ENCODE measurements at regions not wholly inside any gene's neighbourhood (a gene's known extent, or its start where the extent isn't known, plus 50 kb on each side); places are given as distances from the start of the nearest gene placed in this dataset.
"Not testable (repeated sequence)": the region's sequence is repeated elsewhere in the genome, so short reads cannot be mapped to it uniquely, and the experiment has no call there.

DNA sequence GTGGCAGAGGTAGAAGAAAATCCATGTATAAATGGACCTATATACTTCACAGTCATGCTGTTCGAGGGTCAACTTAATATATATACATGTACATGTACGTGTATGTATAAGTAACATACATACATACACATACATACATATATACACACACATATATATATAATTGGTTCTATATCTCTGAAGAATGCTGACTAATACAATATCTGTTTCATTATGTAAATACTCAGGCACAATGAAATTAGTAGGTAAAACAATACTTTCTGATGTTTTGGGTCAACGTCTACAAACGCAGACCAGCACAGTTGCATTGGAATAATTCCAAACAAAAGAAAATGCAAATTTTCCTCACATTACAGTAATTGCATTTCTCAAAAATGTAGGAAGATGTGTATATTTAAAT is 202.7 kb upstream of the DAAM1 start:
- H3K4me3 Mint-ChIP-seq (ENCODE audit: low read depth), result no peak overlapping the region
- DNase-seq (ENCODE audit: low spot score), result no peak
- H3K4me1 Mint-ChIP-seq (ENCODE audit: low read depth), result no peaks in the 10 kb centered on the region
- intact Hi-C loops (cut with micrococcal nuclease), result no loop called here
- H3K27ac Mint-ChIP-seq, result no peak overlapping the region
- H3K36me3 Mint-ChIP-seq (ENCODE audit: low read depth), result no peaks in the 10 kb centered on the region
- no peaks in the 10 kb centered on the region for H3K9me3 Mint-ChIP-seq
- no peaks in the 10 kb centered on the region for H3K27me3 Mint-ChIP-seq (ENCODE audit: low read depth)

DNA sequence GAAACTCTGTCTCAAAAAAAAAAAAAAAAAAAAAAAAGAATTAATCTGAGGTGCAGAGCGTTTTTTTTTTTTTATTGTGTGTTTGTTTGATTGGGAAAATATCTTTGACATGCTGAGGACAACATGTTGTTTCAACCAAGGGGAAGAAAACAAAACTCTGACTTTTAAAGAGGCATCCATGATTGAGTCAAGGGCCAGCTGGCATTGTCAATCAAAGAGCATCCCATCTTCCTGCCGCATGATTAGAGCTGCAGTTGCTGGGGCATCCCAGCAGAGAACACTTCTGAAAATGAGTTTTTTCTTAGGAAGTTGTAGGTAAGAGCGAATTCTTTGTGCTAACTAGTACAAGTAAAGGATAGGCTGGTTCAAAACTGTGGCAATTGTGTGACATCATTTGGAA is 200.9 kb upstream of the DAAM1 start:
- Mint-ChIP-seq H3K4me3 (ENCODE audit: low read depth) (no peak overlapping the region), H3K27ac (no peak overlapping the region), H3K36me3 (ENCODE audit: low read depth) (no peaks in the 10 kb centered on the region), H3K4me1 (ENCODE audit: low read depth) (no peaks in the 10 kb centered on the region), H3K9me3 (no peaks in the 10 kb centered on the region), H3K27me3 (ENCODE audit: low read depth) (no peaks in the 10 kb centered on the region)
- DNase-seq (ENCODE audit: low spot score), result no peak
- intact Hi-C loops (cut with micrococcal nuclease), result no loop called here

DNA sequence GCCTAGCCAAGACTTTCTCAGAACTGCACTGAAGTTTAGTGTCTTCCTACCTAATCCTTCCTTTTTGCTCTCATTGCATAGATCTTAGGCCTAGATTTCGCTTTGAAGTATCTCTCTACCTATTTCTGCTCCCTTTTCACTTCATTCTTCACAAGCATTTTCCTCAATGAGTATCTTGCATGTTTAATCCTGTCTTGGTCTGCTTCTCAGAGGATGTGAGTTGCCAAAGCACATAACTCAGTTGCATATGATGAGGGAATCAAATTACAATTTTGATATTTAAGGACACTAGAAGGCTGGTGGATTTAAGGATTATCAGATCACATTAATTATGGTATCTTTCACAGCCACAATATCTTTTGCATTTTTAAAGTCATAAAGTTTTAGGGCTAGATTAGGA is 195.5 kb upstream of the DAAM1 start:
- intact Hi-C loops (cut with micrococcal nuclease), result no loop called here
- no peak for DNase-seq (ENCODE audit: low spot score)
- Mint-ChIP-seq H3K9me3 (no peaks in the 10 kb centered on the region), H3K27me3 (ENCODE audit: low read depth) (peaks cover 5% of the 10 kb centered on the region), H3K36me3 (ENCODE audit: low read depth) (no peaks in the 10 kb centered on the region), H3K4me3 (ENCODE audit: low read depth) (no peak overlapping the region), H3K4me1 (ENCODE audit: low read depth) (peaks cover 6% of the 10 kb centered on the region), H3K27ac (no peak overlapping the region)

DNA sequence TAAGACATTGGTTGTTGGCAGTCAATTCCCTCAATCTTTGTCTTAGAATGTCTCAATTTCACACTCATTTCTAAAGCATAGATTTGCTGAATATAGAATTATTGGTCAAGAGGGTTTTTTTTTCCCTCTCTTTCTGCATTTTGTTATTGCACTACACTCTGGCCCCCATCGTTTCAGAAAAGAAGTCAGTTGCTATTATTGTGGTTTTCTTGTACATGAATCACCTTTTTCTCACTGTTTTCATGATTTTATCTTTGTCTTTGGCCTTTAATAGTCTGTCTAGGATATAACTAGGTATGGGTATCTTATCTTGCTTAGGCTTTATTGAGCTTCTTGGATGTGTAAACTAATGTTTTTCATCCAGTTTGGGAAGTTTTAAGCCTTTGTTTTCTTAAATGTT is 194.3 kb upstream of the DAAM1 start:
- Mint-ChIP-seq H3K27me3 (ENCODE audit: low read depth) (peaks cover 5% of the 10 kb centered on the region), H3K27ac (no peak overlapping the region), H3K9me3 (no peaks in the 10 kb centered on the region), H3K4me1 (ENCODE audit: low read depth) (peaks cover 6% of the 10 kb centered on the region), H3K36me3 (ENCODE audit: low read depth) (no peaks in the 10 kb centered on the region), H3K4me3 (ENCODE audit: low read depth) (no peak overlapping the region)
- DNase-seq (ENCODE audit: low spot score), result no peak
- intact Hi-C loops (cut with micrococcal nuclease), result no loop called here

DNA sequence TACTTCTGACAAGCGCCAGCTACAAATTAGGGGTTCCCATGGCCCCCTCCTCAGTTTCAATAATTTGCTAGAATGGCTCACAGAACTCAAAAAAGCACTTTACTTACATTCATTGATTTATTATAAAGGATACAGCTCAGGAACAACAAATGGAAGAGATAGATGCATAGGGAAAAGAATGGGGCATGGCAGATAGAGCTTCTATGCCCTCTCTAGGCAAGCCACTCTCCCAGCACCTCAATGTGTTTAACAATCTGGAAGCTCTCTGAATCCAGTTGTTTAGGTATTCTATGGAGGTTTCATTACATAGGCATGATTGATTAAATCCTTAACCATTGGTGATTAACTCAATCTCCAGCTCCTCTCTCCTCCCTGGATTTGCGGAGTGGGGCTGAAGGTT is 184.5 kb upstream of the DAAM1 start:
- H3K4me3 Mint-ChIP-seq (ENCODE audit: low read depth), result no peak overlapping the region
- no peaks in the 10 kb centered on the region for H3K4me1 Mint-ChIP-seq (ENCODE audit: low read depth)
- no peak for DNase-seq (ENCODE audit: low spot score)
- H3K27me3 Mint-ChIP-seq (ENCODE audit: low read depth), result peaks cover 5% of the 10 kb centered on the region
- peaks cover 4% of the 10 kb centered on the region for H3K9me3 Mint-ChIP-seq
- H3K36me3 Mint-ChIP-seq (ENCODE audit: low read depth), result no peaks in the 10 kb centered on the region
- H3K27ac Mint-ChIP-seq, result no peak overlapping the region
- intact Hi-C loops (cut with micrococcal nuclease), result no loop called here

DNA sequence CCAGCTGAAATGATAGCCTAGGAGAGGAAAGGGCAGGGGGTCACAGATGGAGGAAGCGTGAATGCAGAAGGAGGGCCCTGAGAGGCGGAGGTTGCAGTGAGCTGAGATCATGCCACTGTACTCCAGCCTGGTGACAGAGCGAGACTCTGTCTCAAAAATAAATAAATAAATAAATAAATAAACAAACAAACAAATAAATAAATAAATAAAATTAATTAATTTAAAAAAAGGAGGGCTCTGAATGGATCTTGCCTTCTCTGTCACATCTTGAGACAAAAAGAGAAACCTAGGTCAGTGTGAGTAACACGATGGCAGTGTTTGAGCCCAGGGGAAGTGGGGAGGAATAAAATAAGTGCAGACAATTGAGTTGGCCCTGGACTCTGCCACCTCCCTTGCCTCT is 182.3 kb upstream of the DAAM1 start:
- H3K4me1 Mint-ChIP-seq (ENCODE audit: low read depth); intact Hi-C loops (cut with micrococcal nuclease); H3K9me3 Mint-ChIP-seq; H3K27ac Mint-ChIP-seq; H3K27me3 Mint-ChIP-seq (ENCODE audit: low read depth); DNase-seq (ENCODE audit: low spot score); H3K4me3 Mint-ChIP-seq (ENCODE audit: low read depth); H3K36me3 Mint-ChIP-seq (ENCODE audit: low read depth): not testable (repeated sequence)

DNA sequence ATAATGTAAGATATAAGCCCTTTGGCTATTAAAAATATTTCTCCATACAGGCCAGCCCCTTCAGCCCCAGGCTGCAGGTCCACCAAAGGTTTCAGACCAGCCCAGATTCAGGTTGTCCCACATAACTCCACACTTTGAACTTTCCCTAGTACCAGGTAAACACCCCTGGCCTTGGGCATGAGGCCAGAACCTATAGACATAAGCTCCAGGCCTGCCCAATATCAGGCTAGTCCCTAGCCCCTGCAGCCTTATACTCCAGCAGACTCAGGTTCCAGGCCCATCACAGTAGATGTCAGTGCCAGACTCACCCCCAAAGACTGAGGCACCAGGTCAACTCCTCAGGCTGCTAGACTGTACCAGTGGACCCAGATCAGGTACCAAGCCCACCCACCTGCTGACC is 178.5 kb upstream of the DAAM1 start:
- H3K36me3 Mint-ChIP-seq (ENCODE audit: low read depth), result no peaks in the 10 kb centered on the region
- H3K4me3 Mint-ChIP-seq (ENCODE audit: low read depth), result no peak overlapping the region
- no peaks in the 10 kb centered on the region for H3K4me1 Mint-ChIP-seq (ENCODE audit: low read depth)
- peaks cover 4% of the 10 kb centered on the region for H3K9me3 Mint-ChIP-seq
- intact Hi-C loops (cut with micrococcal nuclease), result no loop called here
- no peak overlapping the region for H3K27ac Mint-ChIP-seq
- peaks cover 8% of the 10 kb centered on the region for H3K27me3 Mint-ChIP-seq (ENCODE audit: low read depth)
- DNase-seq (ENCODE audit: low spot score), result no peak

DNA sequence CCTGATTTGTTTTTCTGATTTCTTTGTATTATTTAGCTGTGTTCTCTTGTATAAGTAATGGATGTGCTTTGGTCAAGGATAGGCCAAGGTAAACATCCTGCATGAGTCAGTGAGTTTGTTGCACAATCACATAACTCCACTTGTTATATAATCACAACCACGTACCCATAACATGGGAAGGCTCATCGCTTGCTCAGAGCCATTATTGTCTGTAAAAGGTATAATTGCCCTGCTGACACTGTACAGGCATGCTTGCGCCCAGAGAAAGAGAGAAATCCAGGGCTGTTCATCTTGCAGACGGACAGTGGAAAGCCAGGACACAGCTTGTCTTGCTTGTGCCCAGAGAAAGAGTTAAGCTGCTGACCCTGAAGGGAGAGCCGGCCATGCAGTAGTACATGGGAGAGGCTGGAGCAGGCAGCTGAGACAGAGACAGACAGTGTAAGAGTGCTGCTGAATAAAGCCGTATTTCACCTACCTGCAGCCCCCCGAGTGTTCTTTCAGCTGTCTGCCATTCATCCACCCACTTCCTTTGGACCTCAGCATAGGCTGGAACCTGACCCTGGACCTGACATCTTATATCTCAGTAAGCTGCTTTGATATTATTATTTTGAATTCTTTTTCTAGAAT is 174.7 kb upstream of the DAAM1 start:
- DNase-seq (ENCODE audit: low spot score), result no peak
- H3K27me3 Mint-ChIP-seq (ENCODE audit: low read depth), result peaks cover 2% of the 10 kb centered on the region
- H3K4me3 Mint-ChIP-seq (ENCODE audit: low read depth), result no peak overlapping the region
- H3K27ac Mint-ChIP-seq, result no peak overlapping the region
- intact Hi-C loops (cut with micrococcal nuclease), result no loop called here
- H3K4me1 Mint-ChIP-seq (ENCODE audit: low read depth), result no peaks in the 10 kb centered on the region
- H3K36me3 Mint-ChIP-seq (ENCODE audit: low read depth), result no peaks in the 10 kb centered on the region
- H3K9me3 Mint-ChIP-seq, result no peaks in the 10 kb centered on the region

DNA sequence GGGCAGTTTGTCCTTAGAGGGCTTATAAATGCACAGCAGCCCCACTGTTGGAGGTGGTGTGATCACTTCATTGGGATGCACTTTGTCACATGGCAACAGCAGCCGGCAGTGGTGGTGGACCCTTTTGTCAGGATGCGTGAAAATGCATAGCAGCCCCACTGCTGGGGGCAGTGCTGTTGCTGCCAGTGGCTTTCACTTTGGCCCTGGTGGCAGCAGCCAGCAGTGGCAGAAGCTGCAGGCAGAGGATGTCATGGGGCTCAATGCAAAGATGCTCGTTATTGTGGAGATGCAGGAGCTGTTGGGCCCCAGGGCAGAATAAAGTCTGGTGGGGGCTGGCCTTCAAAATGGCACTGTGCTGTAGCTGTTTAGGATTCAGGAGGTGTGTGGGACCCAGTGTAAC is 173.0 kb upstream of the DAAM1 start:
- H3K9me3 Mint-ChIP-seq, result no peaks in the 10 kb centered on the region
- no peak for DNase-seq (ENCODE audit: low spot score)
- intact Hi-C loops (cut with micrococcal nuclease), result no loop called here
- no peak overlapping the region for H3K27ac Mint-ChIP-seq
- H3K27me3 Mint-ChIP-seq (ENCODE audit: low read depth), result peaks cover 2% of the 10 kb centered on the region
- H3K36me3 Mint-ChIP-seq (ENCODE audit: low read depth), result no peaks in the 10 kb centered on the region
- no peaks in the 10 kb centered on the region for H3K4me1 Mint-ChIP-seq (ENCODE audit: low read depth)
- no peak overlapping the region for H3K4me3 Mint-ChIP-seq (ENCODE audit: low read depth)

DNA sequence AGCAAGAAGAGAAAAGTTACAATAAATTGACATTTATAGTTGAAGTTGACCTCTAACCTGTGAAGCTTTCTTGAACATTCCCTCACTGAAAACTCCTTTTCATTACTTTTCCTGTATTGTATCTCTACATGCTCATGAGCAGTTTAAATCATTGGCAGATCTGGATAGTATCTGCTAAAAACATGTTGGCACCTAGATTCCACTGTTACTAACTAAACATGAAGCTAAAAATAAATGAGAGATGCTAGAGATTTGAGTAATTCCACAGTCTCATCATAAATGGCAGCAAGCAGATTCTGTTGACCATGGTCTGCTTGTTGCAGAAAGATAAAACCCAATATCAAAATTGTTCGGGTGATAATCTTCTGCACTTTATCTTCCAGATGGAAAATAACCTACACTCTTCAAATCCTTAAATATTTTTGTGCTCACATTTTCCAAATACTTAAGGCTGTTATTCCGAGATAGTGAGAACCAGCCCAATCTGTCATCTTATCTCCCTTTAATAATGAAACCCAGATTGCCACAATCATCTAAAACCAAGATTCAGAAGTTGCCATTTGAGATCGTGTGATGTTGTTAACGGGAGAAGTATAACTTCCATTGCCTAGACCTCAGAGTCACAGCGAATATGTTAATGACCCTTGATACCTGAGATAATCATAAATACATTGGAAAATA is 171.0 kb upstream of the DAAM1 start:
- no peaks in the 10 kb centered on the region for H3K27me3 Mint-ChIP-seq (ENCODE audit: low read depth)
- no peak overlapping the region for H3K4me3 Mint-ChIP-seq (ENCODE audit: low read depth)
- no peak for DNase-seq (ENCODE audit: low spot score)
- H3K36me3 Mint-ChIP-seq (ENCODE audit: low read depth), result no peaks in the 10 kb centered on the region
- H3K9me3 Mint-ChIP-seq, result no peaks in the 10 kb centered on the region
- intact Hi-C loops (cut with micrococcal nuclease), result no loop called here
- no peak overlapping the region for H3K27ac Mint-ChIP-seq
- no peaks in the 10 kb centered on the region for H3K4me1 Mint-ChIP-seq (ENCODE audit: low read depth)

DNA sequence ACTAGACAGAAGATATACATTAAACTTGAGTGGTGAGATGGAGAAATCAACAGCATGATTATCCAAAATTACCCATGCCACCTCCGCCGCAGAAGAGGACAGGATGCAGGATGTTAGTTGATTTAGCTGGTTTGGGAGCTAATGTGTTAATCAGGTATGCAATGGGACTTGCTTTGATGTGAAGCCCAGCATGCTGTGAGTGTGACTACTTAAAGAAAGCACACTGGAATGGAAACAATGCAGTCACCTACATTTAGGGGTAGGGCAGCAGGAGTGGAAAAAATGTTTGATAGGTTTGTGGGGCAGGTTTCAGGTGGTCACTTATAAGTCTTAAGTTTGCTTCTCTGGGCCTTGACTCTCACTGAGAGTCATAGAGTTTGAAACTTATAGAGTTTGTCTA is 170.0 kb upstream of the DAAM1 start:
- DNase-seq (ENCODE audit: low spot score), result no peak
- Mint-ChIP-seq H3K36me3 (ENCODE audit: low read depth) (no peaks in the 10 kb centered on the region), H3K27ac (no peak overlapping the region), H3K9me3 (no peaks in the 10 kb centered on the region), H3K27me3 (ENCODE audit: low read depth) (no peaks in the 10 kb centered on the region), H3K4me1 (ENCODE audit: low read depth) (no peaks in the 10 kb centered on the region), H3K4me3 (ENCODE audit: low read depth) (no peak overlapping the region)
- intact Hi-C loops (cut with micrococcal nuclease), result no loop called here

DNA sequence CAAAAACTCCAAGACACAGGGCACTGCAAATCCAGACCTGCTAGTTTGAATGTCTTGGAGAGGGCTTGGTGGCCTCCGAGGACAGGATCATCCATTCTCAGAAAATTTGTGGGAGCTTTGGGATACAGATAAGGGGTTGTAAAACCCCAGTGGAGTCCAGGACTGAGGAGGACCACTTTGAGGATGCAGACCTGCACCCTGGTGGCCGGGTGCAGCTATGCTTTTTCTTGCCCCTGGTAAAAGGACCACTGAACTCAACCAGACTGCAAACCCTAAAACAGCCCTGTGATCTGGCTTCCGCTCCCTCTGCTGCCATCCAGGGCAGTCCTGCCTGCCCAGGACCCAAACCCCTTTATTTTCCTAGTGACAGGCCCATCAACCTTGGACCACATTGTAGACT is 169.5 kb upstream of the DAAM1 start:
- Mint-ChIP-seq H3K4me3 (ENCODE audit: low read depth) (no peak overlapping the region), H3K36me3 (ENCODE audit: low read depth) (no peaks in the 10 kb centered on the region), H3K27me3 (ENCODE audit: low read depth) (peaks cover under 1% of the 10 kb centered on the region), H3K27ac (no peak overlapping the region), H3K9me3 (no peaks in the 10 kb centered on the region), H3K4me1 (ENCODE audit: low read depth) (no peaks in the 10 kb centered on the region)
- no peak for DNase-seq (ENCODE audit: low spot score)
- intact Hi-C loops (cut with micrococcal nuclease), result no loop called here

DNA sequence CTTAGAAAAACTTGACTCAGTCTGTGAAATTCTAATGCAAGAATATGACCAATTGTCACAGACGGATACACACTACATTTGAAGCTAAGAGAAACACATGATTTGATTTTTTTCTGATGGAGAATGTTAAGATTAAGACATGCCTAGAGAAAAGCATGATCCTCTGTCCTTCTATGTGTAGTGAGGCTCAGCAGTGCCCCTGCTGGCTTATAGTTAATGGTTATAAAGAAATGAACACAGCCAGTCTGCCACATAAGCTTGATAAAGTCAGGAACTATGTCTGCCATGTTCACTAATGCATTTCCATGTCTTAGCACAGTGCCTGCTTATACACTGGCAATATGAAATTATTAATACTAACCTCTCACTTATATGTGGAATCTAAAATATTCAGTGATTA is 168.1 kb upstream of the DAAM1 start:
- no peak for DNase-seq (ENCODE audit: low spot score)
- Mint-ChIP-seq H3K4me3 (ENCODE audit: low read depth) (no peak overlapping the region), H3K9me3 (no peaks in the 10 kb centered on the region), H3K27me3 (ENCODE audit: low read depth) (peaks cover 2% of the 10 kb centered on the region), H3K27ac (no peak overlapping the region), H3K36me3 (ENCODE audit: low read depth) (no peaks in the 10 kb centered on the region), H3K4me1 (ENCODE audit: low read depth) (no peaks in the 10 kb centered on the region)
- intact Hi-C loops (cut with micrococcal nuclease), result loop anchor here (5.0 to 10.0 kb wide), 2 partner anchors 383 to 444 kb away; partner anchors contain the start of genes DACT1 and GPR135
